ENCODE measurements at regions not wholly inside any gene's neighbourhood (a gene's known extent, or its start where the extent isn't known, plus 50 kb on each side); places are given as distances from the start of the nearest gene placed in this dataset.

- TF ChIP-seq CTCF (IDR thresholded peaks at IDR 0.05) (no peak), POLR2AphosphoS5 (IDR thresholded peaks at IDR 0.05) (no peak), POLR2A (IDR thresholded peaks at IDR 0.05) (no peak)
Observed at GRCh38 chr20:19041787-19042186, 170.7 kb upstream of the SLC24A3 start.

All from breast epithelium (tissue), 3 donors.